HL-60 (cell line): ENCODE measurements at regions not wholly inside any gene's neighbourhood (a gene's known extent, or its start where the extent isn't known, plus 50 kb on each side); places are given as distances from the start of the nearest gene placed in this dataset.

Source experiments
- DNase-seq, 2 experiments: peaks; one replicate each; pipeline ENCODE4 v3.0.0-alpha.2; 2010 to 2020; ENCODE audit warnings: low read depth in 1 of 2, low spot score in 1 of 2
- H3K27ac ChIP-seq: fragments of 250-450 bp; sonication (Bioruptor Pico); replicated peaks from 2 replicates; pipeline ENCODE4 v1.5.1; 2020; ENCODE audit warnings: mild to moderate bottlenecking, moderate library complexity
- H3K27me3 ChIP-seq: fragments of 250-450 bp; sonication (Bioruptor Pico); 2 replicates; pipeline ENCODE4 v1.5.1; 2021; ENCODE audit warnings: mild to moderate bottlenecking, moderate library complexity; ENCODE audit not compliant: insufficient read depth, poor library complexity, severe bottlenecking
- H3K4me3 ChIP-seq: replicated peaks from 2 replicates; pipeline ENCODE4 v1.5.1; 2011; ENCODE audit warnings: mild to moderate bottlenecking, control low read depth, low read length; ENCODE audit not compliant: insufficient read depth
- GABPA ChIP-seq: IDR thresholded peaks from 2 replicates; pipeline ENCODE4 v1.6.1; 2012; ENCODE audit warnings: low read depth
- POLR2AphosphoS5 ChIP-seq: IDR thresholded peaks from 2 replicates; pipeline ENCODE4 v1.6.1; 2012; ENCODE audit warnings: low read depth
- SPI1 ChIP-seq: IDR thresholded peaks from 2 replicates; pipeline ENCODE4 v1.6.1; 2012; ENCODE audit warnings: low read depth, mild to moderate bottlenecking, borderline replicate concordance
- TF ChIP-seq, protein P1 (sequence below): IDR thresholded peaks from 2 replicates; pipeline ENCODE4 v1.6.1; 2012; ENCODE audit warnings: low read depth; ENCODE audit not compliant: insufficient replicate concordance
- TF ChIP-seq, protein P2 (sequence below): IDR thresholded peaks from one replicate; pipeline ENCODE4 v1.5.1; 2011; ENCODE audit warnings: low read length, control low read depth, inconsistent platforms; ENCODE audit not compliant: insufficient read depth

- DNase-seq: no peak
- Histone ChIP-seq H3K27ac (no peak overlapping the region), H3K4me3 (no peak overlapping the region), H3K27me3 (no peaks in the 10 kb centered on the region)
- TF ChIP-seq, protein P1, sequence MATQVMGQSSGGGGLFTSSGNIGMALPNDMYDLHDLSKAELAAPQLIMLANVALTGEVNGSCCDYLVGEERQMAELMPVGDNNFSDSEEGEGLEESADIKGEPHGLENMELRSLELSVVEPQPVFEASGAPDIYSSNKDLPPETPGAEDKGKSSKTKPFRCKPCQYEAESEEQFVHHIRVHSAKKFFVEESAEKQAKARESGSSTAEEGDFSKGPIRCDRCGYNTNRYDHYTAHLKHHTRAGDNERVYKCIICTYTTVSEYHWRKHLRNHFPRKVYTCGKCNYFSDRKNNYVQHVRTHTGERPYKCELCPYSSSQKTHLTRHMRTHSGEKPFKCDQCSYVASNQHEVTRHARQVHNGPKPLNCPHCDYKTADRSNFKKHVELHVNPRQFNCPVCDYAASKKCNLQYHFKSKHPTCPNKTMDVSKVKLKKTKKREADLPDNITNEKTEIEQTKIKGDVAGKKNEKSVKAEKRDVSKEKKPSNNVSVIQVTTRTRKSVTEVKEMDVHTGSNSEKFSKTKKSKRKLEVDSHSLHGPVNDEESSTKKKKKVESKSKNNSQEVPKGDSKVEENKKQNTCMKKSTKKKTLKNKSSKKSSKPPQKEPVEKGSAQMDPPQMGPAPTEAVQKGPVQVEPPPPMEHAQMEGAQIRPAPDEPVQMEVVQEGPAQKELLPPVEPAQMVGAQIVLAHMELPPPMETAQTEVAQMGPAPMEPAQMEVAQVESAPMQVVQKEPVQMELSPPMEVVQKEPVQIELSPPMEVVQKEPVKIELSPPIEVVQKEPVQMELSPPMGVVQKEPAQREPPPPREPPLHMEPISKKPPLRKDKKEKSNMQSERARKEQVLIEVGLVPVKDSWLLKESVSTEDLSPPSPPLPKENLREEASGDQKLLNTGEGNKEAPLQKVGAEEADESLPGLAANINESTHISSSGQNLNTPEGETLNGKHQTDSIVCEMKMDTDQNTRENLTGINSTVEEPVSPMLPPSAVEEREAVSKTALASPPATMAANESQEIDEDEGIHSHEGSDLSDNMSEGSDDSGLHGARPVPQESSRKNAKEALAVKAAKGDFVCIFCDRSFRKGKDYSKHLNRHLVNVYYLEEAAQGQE: no peak
- TF ChIP-seq, protein P2, sequence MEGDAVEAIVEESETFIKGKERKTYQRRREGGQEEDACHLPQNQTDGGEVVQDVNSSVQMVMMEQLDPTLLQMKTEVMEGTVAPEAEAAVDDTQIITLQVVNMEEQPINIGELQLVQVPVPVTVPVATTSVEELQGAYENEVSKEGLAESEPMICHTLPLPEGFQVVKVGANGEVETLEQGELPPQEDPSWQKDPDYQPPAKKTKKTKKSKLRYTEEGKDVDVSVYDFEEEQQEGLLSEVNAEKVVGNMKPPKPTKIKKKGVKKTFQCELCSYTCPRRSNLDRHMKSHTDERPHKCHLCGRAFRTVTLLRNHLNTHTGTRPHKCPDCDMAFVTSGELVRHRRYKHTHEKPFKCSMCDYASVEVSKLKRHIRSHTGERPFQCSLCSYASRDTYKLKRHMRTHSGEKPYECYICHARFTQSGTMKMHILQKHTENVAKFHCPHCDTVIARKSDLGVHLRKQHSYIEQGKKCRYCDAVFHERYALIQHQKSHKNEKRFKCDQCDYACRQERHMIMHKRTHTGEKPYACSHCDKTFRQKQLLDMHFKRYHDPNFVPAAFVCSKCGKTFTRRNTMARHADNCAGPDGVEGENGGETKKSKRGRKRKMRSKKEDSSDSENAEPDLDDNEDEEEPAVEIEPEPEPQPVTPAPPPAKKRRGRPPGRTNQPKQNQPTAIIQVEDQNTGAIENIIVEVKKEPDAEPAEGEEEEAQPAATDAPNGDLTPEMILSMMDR: no peak
- TF ChIP-seq POLR2AphosphoS5: no peak
- TF ChIP-seq GABPA: no peak
- no peak for TF ChIP-seq SPI1
These were observed 1366.5 kb upstream of the LRRTM3 start for GRCh38 chr10:65559369-65559768.

- Histone ChIP-seq H3K27ac (no peak overlapping the region), H3K4me3 (no peak overlapping the region), H3K27me3 (no peaks in the 10 kb centered on the region)
- TF ChIP-seq SPI1 (no peak), GABPA (no peak), POLR2AphosphoS5 (no peak)
- TF ChIP-seq, protein P1: no peak
- TF ChIP-seq, protein P2: no peak
- DNase-seq: no peak
These were observed 1360.6 kb upstream of the LRRTM3 start for GRCh38 chr10:65565246-65565645.

DNA sequence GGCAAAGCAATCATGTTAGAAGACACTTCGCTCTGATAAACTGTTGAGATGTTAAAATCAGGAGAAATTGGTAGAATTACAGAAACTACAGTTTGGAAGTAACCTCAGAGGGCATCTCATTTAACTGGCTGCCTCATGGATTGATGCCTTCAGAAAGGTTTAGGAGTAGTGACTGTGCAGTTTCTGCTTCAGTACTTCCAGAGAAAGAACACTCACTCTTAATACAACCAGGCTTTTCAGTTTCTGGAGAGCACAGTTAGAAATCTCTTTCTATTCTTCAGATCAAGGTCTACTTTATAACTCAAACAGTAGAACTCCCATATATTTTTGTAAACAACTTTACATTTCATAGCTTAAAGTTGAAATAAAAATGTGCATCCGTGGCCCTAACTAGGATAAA lies 1358.9 kb upstream of the LRRTM3 start:
- Histone ChIP-seq H3K4me3 (no peak overlapping the region), H3K27ac (no peak overlapping the region), H3K27me3 (no peaks in the 10 kb centered on the region)
- DNase-seq: no peak
- TF ChIP-seq, protein P1: no peak
- TF ChIP-seq, protein P2: no peak
- no peak for TF ChIP-seq GABPA
